HG03060 (cell line): ENCODE measurements at regions not wholly inside any gene's neighbourhood (a gene's known extent, or its start where the extent isn't known, plus 50 kb on each side); places are given as distances from the start of the nearest gene placed in this dataset.
"Not testable (repeated sequence)": the region's sequence is repeated elsewhere in the genome, so short reads cannot be mapped to it uniquely, and the experiment has no call there.

Experiments
- ATAC-seq: cut with Tn5 transposase; IDR thresholded peaks from one replicate; pipeline ENCODE4 v1.9.1; 2021; ENCODE audit warnings: low read depth, moderate number of reproducible peaks; ENCODE audit not compliant: unreplicated experiment

GRCh38 chr21:27795418-27795817 lies 828.5 kb upstream of the ADAMTS5 start:
- no peak for ATAC-seq

- ATAC-seq, result no peak
Measured at GRCh38 chr21:27793901-27794300, 827.0 kb upstream of the ADAMTS5 start.

DNA sequence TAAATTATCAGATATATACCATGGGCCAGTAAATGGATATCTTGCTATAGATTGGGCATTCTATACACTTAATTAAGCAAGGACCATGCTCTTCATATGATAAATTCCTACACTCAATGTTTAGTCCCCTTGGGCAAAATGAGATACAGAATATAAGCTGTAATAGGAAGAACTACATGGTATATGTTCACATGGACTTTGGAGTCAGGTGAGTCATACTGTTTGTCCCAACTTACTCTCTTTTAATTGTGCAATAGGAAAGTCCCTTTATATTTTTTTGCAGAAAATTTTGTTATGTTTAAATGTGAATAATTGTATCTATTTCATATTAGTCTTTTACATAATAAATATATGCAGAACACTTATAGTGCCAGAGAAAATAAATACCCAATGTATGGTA lies 820.2 kb upstream of the ADAMTS5 start:
- no peak for ATAC-seq

- ATAC-seq, result no peak
Measured at GRCh38 chr21:27779606-27780005, 812.7 kb upstream of the ADAMTS5 start.

GRCh38 chr21:27776925-27777553 lies 810.2 kb upstream of the ADAMTS5 start:
- no peak for ATAC-seq

- no peak for ATAC-seq
Measured at GRCh38 chr21:27772816-27773215, 805.9 kb upstream of the ADAMTS5 start.

GRCh38 chr21:27771938-27772483 lies 805.1 kb upstream of the ADAMTS5 start:
- ATAC-seq, result no peak

- no peak for ATAC-seq
Measured at GRCh38 chr21:27769763-27770162, 802.9 kb upstream of the ADAMTS5 start.

DNA sequence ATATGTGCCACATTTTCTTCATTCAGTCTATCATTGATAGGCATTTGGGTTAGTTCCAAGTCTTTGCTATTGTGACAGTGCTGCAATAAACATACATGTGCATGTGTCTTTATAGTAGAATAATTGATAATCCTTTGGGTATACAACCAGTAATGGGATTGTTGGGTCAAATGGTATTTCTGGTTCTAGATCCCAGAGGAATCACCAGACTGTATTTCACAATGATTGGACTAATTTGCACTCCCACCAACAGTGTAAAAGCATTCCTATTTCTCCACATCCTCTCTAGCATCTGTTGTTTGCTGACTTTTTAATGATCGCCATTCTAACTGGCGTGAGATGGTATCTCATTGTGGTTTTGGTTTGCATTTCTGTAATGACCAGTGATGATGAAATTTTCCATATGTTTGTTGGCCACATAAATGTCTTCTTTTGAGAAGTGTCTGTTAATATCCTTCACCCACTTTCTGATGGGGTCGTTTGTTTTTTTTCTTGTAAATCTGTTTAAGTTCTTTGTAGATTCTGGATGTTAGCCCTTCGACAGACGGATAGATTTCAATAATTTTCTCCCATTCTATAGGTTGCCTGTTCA lies 801.3 kb upstream of the ADAMTS5 start:
- not testable (repeated sequence) for ATAC-seq

DNA sequence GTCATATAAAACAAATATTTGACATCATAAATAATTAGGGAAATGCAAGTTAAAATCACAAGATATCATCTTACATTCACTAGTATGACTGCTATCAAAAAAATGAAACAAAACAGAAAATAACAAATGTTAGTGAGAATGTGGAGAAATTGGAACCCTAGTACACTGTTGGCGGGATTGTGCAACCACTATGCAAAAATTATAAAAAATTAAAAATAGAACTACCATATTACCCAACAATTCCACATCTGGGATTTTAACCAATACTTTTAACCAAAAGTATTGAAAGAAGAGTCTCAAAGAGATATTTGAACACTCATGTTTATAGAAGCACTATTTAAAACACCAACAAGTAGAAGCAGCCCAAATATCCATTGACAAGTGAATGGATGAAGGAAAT lies 797.2 kb upstream of the ADAMTS5 start:
- no peak for ATAC-seq

GRCh38 chr21:27761623-27762022 lies 794.7 kb upstream of the ADAMTS5 start:
- ATAC-seq, result no peak

DNA sequence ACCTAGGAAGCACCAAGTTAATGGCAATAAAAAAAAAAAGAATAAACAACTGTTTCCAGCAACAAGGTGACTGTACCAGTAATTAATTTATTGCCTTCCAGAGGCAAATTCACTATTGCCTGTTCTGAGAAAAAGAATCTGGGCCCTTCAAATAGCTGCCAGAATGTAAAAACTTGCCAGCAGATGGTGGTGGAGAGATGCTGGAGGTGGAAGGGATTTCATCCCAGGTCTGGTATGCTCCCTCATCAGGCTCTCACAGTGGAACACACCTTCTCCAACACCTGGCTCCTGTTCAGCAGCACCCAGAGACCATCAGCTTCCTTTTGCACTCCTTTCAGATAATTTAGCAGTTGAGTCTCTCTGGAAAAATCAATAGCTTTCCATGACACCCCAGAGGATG lies 792.9 kb upstream of the ADAMTS5 start:
- no peak for ATAC-seq

- ATAC-seq, result no peak
Measured at GRCh38 chr21:27759091-27759659, 792.3 kb upstream of the ADAMTS5 start.

- no peak for ATAC-seq
Measured at GRCh38 chr21:27756191-27756590, 789.3 kb upstream of the ADAMTS5 start.

DNA sequence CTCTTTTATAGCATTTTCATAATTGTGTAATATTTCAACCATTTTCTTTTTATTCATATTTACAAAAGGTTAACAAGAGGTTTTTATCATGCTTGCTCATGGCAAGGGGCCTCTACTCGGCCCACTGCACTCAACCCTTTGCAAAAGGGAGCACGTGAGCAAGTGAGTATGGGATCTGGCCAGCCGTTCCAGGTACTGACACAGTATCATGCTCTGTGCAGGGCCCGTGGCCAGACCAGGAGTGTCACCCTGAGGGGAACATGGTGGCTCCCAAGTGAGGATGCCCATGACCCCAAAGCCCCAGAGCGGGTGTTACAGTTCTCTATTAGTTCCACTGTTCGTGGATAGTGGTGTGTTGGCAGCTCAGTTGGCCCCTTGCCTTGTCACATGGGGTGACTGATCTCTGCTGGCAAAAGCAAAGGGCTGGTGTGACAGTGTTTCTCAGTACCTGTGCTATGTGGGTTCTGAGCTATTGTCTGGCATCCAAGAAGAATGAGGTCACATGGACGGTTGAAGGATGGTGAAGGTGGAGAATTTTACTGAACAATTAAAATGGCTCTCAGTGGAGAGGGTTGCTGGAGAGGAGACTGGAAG lies 777.2 kb upstream of the ADAMTS5 start:
- ATAC-seq, result no peak

GRCh38 chr21:27741736-27742135 lies 774.8 kb upstream of the ADAMTS5 start:
- ATAC-seq, result no peak

DNA sequence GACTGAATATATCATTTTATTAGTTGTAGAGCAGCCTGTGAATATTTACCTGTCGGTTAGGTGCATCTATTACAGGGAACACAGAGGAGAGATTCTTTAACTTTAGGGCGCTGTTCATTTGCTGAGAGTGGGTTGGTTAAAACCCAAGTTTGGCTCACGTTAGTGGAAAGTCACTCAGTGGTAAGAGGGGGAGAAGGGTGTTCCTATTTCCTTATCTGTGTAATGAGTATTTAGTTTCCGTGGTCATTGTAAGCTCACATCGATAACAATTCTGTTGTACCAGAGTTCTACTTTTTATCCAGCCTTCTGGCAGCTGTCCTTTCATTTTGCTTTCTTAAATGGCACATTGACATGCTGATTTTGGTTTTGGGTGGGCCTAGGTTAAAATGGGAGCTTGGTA lies 773.2 kb upstream of the ADAMTS5 start:
- ATAC-seq, result no peak

DNA sequence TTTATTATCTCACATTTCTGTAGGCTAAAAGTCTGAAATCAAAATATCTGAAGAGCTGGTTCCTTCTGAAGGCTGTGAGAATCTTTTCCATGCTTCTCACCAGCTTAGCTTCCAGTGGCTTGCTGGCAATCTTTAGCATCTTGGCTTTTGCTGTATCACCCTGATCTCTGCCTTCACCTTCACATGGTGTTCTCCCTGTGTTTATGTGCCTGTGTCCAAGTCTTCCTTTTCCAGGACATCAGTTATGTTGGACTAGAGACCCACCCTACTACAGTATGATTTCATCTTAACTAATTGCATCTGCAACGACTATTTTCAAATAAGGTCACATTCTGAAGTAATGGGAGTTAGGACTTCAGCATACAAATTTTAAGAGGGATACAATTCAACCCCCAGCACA lies 772.3 kb upstream of the ADAMTS5 start:
- no peak for ATAC-seq

DNA sequence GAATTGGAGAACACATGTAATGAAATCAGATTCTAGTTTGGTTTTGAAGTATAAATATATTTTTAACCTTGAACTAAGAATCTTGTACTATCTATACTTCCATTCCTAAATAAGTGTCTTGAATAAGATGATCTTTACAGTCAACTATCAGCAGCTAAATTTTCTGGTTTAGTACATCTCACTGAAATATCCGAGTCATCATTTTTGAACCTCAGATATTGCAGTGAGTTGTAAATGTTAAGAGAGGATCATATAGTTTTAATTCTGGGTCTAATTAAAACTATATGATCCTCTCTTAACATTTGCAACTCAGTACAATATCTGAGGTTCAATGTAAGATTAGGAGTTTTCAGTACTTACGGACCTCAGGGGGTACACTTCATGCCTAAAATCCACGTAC lies 768.8 kb upstream of the ADAMTS5 start:
- ATAC-seq, result no peak

DNA sequence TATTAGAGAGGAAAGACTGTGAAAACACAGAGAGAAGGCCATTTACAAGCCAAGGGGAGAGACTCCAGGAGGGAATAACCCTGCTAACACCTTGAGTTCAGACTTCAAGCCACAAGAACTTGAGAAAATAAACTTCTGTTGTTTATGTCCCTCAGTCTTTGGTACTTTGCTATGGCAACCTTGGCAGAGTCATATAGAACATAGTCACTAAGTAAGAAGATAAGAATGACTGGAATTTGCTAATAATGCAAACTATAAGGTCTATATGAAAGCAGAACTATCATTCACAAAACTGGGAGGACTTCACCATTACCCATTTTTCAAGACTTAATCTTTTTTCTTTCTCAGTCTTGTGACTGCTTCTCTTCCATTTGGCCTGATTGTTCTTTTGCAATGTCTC lies 767.3 kb upstream of the ADAMTS5 start:
- ATAC-seq, result no peak

- no peak for ATAC-seq
Measured at GRCh38 chr21:27725916-27726315, 759.0 kb upstream of the ADAMTS5 start.

DNA sequence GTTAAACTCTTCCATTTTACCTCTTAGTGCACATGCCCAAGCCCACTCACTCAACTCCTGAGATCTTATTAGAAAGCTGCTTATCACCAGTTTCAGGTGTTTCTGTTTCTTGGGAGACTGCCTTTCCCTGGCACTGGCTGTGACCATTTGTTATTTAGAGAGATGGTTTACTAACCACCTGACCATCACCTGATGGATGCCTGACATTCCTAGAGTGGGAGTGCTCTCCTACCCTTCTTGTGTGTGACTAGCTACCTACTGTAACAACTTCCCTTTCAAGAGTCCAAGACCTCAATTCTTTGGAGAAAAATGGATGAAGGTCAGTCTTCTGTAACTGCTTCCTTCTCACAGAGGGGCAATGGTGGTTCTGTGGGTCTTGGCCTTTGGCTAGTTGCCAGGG lies 755.2 kb upstream of the ADAMTS5 start:
- no peak for ATAC-seq
